DOHH2 (cell line): ENCODE measurements at regions not wholly inside any gene's neighbourhood (a gene's known extent, or its start where the extent isn't known, plus 50 kb on each side); places are given as distances from the start of the nearest gene placed in this dataset.

Experiments
- CTCF ChIP-seq: fragments of 200-600 bp; sonication (generic); IDR thresholded peaks from one replicate; pipeline ENCODE4 v1.5.1; 2014; ENCODE audit warnings: antibody characterized with exemption, mild to moderate bottlenecking, low read depth, low read length; ENCODE audit not compliant: poor library complexity, severe bottlenecking
- EZH2phosphoT487 ChIP-seq: fragments of 200-600 bp; sonication (generic); IDR thresholded peaks from 2 replicates; pipeline ENCODE4 v1.6.1; 2017; ENCODE audit warnings: borderline replicate concordance, mild to moderate bottlenecking, antibody characterized with exemption, low read length, moderate library complexity, mixed read lengths

DNA sequence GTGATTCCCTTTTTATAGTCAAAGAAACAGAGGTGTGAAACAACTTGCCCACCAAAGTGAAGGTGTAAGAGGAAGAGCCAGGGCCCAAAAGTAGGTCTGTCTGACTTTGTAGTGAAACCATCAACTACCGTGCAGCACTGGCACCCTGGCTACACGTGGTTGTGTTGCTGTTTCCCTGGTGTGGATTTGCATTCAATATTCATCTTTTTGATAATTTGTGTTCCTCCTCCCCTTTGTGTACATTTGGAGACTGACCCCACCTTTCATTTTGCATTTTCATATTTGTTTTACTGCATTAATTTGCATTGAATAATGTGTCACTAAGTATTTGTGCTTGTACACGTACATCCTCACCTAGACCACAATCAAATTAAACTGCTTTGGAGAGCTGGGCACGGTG is 873.8 kb upstream of the WWC1 start:
- no peak for TF ChIP-seq CTCF
- TF ChIP-seq EZH2phosphoT487 = no peak
